PC-9 (cell line): ENCODE measurements at regions not wholly inside any gene's neighbourhood (a gene's known extent, or its start where the extent isn't known, plus 50 kb on each side); places are given as distances from the start of the nearest gene placed in this dataset.

ENCODE experiments used
- BruUV-seq: library from RNA; stranded (reverse); fragments of 400-500 nt; replicated peaks from 2 replicates; lab custom pipeline; 2021; lab: Mats Ljungman, UMichigan
- CTCF ChIA-PET: fragments of 300-600 bp; sonication (Branson Sonifier 250); formaldehyde crosslinking; loops from one replicate; lab custom pipeline; 2022; ENCODE audit warnings: antibody characterized with exemption; lab: Charles Lee
- POLR2A ChIA-PET: fragments of 300-600 bp; sonication (Branson Sonifier 250); formaldehyde crosslinking; loops from one replicate; lab custom pipeline; 2022; ENCODE audit warnings: antibody characterized with exemption; ENCODE audit not compliant: unreplicated experiment; lab: Charles Lee
- DNase-seq, 2 experiments: peaks; one replicate each; pipeline versions ENCODE4 v3.0.0 to v3.0.0-alpha.2; 2015 to 2022; ENCODE audit warnings: mixed read lengths in 1 of 2
- H2AFZ ChIP-seq: fragments of 200-600 bp; sonication (generic); 2 replicates; pipeline ENCODE4 v1.8.1; 2017; ENCODE audit warnings: antibody characterized with exemption
- H3F3A ChIP-seq: fragments of 200-600 bp; sonication (generic); 2 replicates; pipeline ENCODE4 v1.8.1; 2017; ENCODE audit warnings: antibody characterized with exemption, mild to moderate bottlenecking, low read depth; ENCODE audit not compliant: insufficient read depth
- H3K27ac ChIP-seq: fragments of 200-600 bp; sonication (generic); 2 replicates; pipeline ENCODE4 v1.6.1; 2016; ENCODE audit warnings: mixed run types
- H3K27me3 ChIP-seq: fragments of 200-600 bp; sonication (generic); 2 replicates; pipeline ENCODE4 v1.6.1; 2016; ENCODE audit warnings: low read depth, mixed run types; ENCODE audit not compliant: insufficient read depth
- H3K36me3 ChIP-seq: fragments of 200-600 bp; sonication (generic); 2 replicates; pipeline ENCODE4 v1.6.1; 2016; ENCODE audit warnings: low read depth, mixed run types
- H3K4me1 ChIP-seq: fragments of 200-600 bp; sonication (generic); replicated peaks from 2 replicates; pipeline ENCODE4 v1.6.1; 2016; ENCODE audit warnings: mixed run types; ENCODE audit not compliant: insufficient read depth
- H3K4me2 ChIP-seq: fragments of 200-600 bp; sonication (generic); 2 replicates; pipeline ENCODE4 v1.6.1; 2017; ENCODE audit warnings: mixed run types
- H3K4me3 ChIP-seq: fragments of 200-600 bp; sonication (generic); 2 replicates; pipeline ENCODE4 v1.6.1; 2016; ENCODE audit warnings: mixed run types
- H3K79me2 ChIP-seq: fragments of 200-600 bp; sonication (generic); 2 replicates; pipeline ENCODE4 v1.6.1; 2017; ENCODE audit warnings: low read depth, mixed run types
- H3K9me2 ChIP-seq: fragments of 200-600 bp; sonication (generic); 2 replicates; pipeline ENCODE4 v1.8.1; 2017; ENCODE audit warnings: mild to moderate bottlenecking; ENCODE audit not compliant: insufficient read depth
- H3K9me3 ChIP-seq: fragments of 200-600 bp; sonication (generic); 2 replicates; pipeline ENCODE4 v1.8.1; 2016; ENCODE audit warnings: low read depth; ENCODE audit not compliant: insufficient read depth
- H4K20me1 ChIP-seq: fragments of 200-600 bp; sonication (generic); 2 replicates; pipeline ENCODE4 v1.8.1; 2017; ENCODE audit not compliant: insufficient read depth
- CTCF ChIP-seq: fragments of 200-600 bp; sonication (generic); conservative IDR thresholded peaks from 2 replicates; pipeline ENCODE4 v1.6.1; 2017; ENCODE audit warnings: mixed run types, antibody characterized with exemption, mild to moderate bottlenecking, moderate library complexity
- EZH2 ChIP-seq: fragments of 200-600 bp; sonication (generic); IDR thresholded peaks from 2 replicates; pipeline ENCODE4 v1.8.0; 2017; ENCODE audit warnings: antibody characterized with exemption, low read depth
- intact Hi-C: fragments of 100-400 bp; cut with micrococcal nuclease; formaldehyde crosslinking; loops from one replicate; pipeline ENCODE4 v1.10.0; 2022; ENCODE audit not compliant: unreplicated experiment

- Histone ChIP-seq H3K4me3 (no peak overlapping the region), H3K9me3 (no peaks in the 10 kb centered on the region), H3K79me2 (no peaks in the 10 kb centered on the region), H3K9me2 (no peaks in the 10 kb centered on the region), H3K27ac (no peak overlapping the region), H3K27me3 (no peaks in the 10 kb centered on the region), H3K4me2 (no peak overlapping the region), H3K36me3 (no peaks in the 10 kb centered on the region), H2AFZ (no peak overlapping the region), H3K4me1 (no peaks in the 10 kb centered on the region), H3F3A (no peaks in the 10 kb centered on the region), H4K20me1 (no peaks in the 10 kb centered on the region)
- POLR2A ChIA-PET: no interaction called here
- CTCF ChIA-PET: no interaction called here
- intact Hi-C loops: no loop called here
- no TSS peak for BruUV-seq
- no peak for DNase-seq
- TF ChIP-seq CTCF (no peak), EZH2 (no peak)
Observed at GRCh38 chr21:19268686-19269085, 865.1 kb upstream of the TMPRSS15 start.

- TF ChIP-seq CTCF: no peak
- TF ChIP-seq EZH2: no peak
- Histone ChIP-seq H3F3A (no peaks in the 10 kb centered on the region), H3K79me2 (no peaks in the 10 kb centered on the region), H4K20me1 (no peaks in the 10 kb centered on the region), H3K9me3 (no peaks in the 10 kb centered on the region), H3K27ac (no peak overlapping the region), H3K4me2 (no peak overlapping the region), H3K36me3 (no peaks in the 10 kb centered on the region), H3K4me3 (no peak overlapping the region), H2AFZ (no peak overlapping the region), H3K27me3 (no peaks in the 10 kb centered on the region), H3K4me1 (no peaks in the 10 kb centered on the region), H3K9me2 (no peaks in the 10 kb centered on the region)
- DNase-seq: no peak
- intact Hi-C loops: no loop called here
- BruUV-seq: no TSS peak
- ChIA-PET CTCF (no interaction called here), POLR2A (no interaction called here)
Observed at GRCh38 chr21:19275065-19275464, 871.5 kb upstream of the TMPRSS15 start.

- no peak for TF ChIP-seq EZH2
- Histone ChIP-seq H3K27ac (no peak overlapping the region), H3K27me3 (no peaks in the 10 kb centered on the region), H3F3A (no peaks in the 10 kb centered on the region), H3K36me3 (no peaks in the 10 kb centered on the region), H3K9me2 (no peaks in the 10 kb centered on the region), H3K79me2 (no peaks in the 10 kb centered on the region), H3K4me1 (no peaks in the 10 kb centered on the region), H3K4me3 (no peak overlapping the region), H4K20me1 (no peaks in the 10 kb centered on the region), H3K4me2 (no peak overlapping the region), H3K9me3 (no peaks in the 10 kb centered on the region), H2AFZ (no peak overlapping the region)
- intact Hi-C loops: no loop called here
- CTCF ChIA-PET: no interaction called here
- POLR2A ChIA-PET: no interaction called here
- no TSS peak for BruUV-seq
- DNase-seq: no peak
Observed at GRCh38 chr21:19276665-19277064, 873.1 kb upstream of the TMPRSS15 start.

- no peak overlapping the region for H3K4me3 ChIP-seq
- TF ChIP-seq EZH2 (no peak), CTCF (no peak)
- H4K20me1 ChIP-seq: no peaks in the 10 kb centered on the region
- H3K36me3 ChIP-seq: no peaks in the 10 kb centered on the region
- H3K4me2 ChIP-seq: no peak overlapping the region
- H3K4me1 ChIP-seq: no peaks in the 10 kb centered on the region
- H2AFZ ChIP-seq: no peak overlapping the region
- DNase-seq: no peak
- BruUV-seq: no TSS peak
- H3K9me2 ChIP-seq: no peaks in the 10 kb centered on the region
- H3K27me3 ChIP-seq: no peaks in the 10 kb centered on the region
- POLR2A ChIA-PET: no interaction called here
- H3F3A ChIP-seq: no peaks in the 10 kb centered on the region
- intact Hi-C loops: no loop called here
- H3K79me2 ChIP-seq: no peaks in the 10 kb centered on the region
- no peaks in the 10 kb centered on the region for H3K9me3 ChIP-seq
- H3K27ac ChIP-seq: no peak overlapping the region
- CTCF ChIA-PET: no interaction called here
Observed at GRCh38 chr21:19286876-19287275, 883.3 kb upstream of the TMPRSS15 start.
